ENCODE measurements at regions not wholly inside any gene's neighbourhood (a gene's known extent, or its start where the extent isn't known, plus 50 kb on each side); places are given as distances from the start of the nearest gene placed in this dataset.

GRCh38 chr10:2592360-2593160, 474.8 kb upstream of the PFKP start:
- TF ChIP-seq CTCF (IDR thresholded peaks at IDR 0.05) (no peak), POLR2A (IDR thresholded peaks at IDR 0.05) (no peak), POLR2AphosphoS5 (IDR thresholded peaks at IDR 0.05) (no peak)

Measured in sigmoid colon (tissue), 4 donors.